ENCODE measurements at regions not wholly inside any gene's neighbourhood (a gene's known extent, or its start where the extent isn't known, plus 50 kb on each side); places are given as distances from the start of the nearest gene placed in this dataset.
A peak's percentile ranks its signal among the peaks of the same experiment; 100 is the strongest.

DNA sequence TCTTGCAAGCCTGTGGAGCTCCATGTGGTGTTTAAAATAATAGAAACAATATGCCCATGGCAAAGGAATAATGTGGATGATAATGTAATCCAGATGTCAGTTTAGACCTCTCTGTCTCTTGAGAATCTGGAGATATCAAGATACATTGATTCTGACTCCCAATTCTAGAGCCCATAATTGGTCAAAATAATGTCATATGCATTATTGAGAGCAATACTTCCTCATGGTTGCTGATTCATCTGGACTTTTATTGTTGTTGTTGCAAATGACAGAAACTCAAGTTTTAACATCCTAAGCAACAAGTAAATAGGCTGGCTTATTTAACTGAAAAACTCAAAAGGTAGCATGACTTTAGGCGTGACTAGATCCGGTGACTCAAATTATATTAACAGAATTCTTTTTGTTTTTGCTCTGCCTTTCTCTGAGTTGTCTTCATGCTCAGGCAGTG is 152.1 kb downstream of the PCSK1 start:
- no peak for DNase-seq (ENCODE audit: extremely low spot score)
- POLR2A ChIA-PET: no interaction called here
- CTCF ChIA-PET: interaction anchor here (1.0 to 1.1 kb wide), 2 partner anchors 10 to 54 kb away, joined by 4 read pairs; no protein-coding TSS in a partner anchor
- TF ChIP-seq CTCF (IDR thresholded peaks at IDR 0.05; ENCODE audit: control extremely low read depth, extremely low read depth, low read depth, missing control alignments): no peak

GRCh38 chr5:96279801-96280542 is 153.1 kb downstream of the PCSK1 start:
- TF ChIP-seq CTCF (IDR thresholded peaks at IDR 0.05; ENCODE audit: control extremely low read depth, extremely low read depth, low read depth, missing control alignments): no peak
- DNase-seq (ENCODE audit: extremely low spot score): peak; percentile 48
- ChIA-PET CTCF (interaction anchor here (0.9 kb wide), 1 partner anchor 38 kb away, joined by 3 read pairs; no protein-coding TSS in a partner anchor), POLR2A (no interaction called here)

DNA sequence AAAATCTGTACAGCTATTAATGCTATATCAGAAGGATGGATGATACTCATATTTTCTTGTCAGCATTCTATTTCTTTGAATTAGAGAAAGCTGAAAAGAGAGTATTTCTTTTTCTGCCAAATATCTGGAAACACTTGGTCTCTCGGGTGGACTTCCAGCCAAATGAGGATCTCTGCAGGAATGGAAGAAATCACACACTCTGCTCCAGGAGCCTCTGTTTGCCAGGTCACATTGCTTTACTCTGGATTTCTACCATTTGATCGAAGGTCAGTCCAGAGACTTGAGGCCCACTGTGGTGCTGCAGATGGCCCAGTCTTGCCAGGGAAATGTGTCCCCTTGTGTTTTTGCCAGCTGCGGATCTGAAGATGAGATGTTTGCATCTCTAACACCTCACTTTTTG is 154.1 kb downstream of the PCSK1 start:
- CTCF ChIA-PET: interaction anchor here (0.7 to 0.9 kb wide), 2 partner anchors 17 to 39 kb away, joined by 3 read pairs; no protein-coding TSS in a partner anchor
- POLR2A ChIA-PET: no interaction called here
- TF ChIP-seq CTCF (IDR thresholded peaks at IDR 0.05; ENCODE audit: control extremely low read depth, extremely low read depth, low read depth, missing control alignments): no peak
- DNase-seq (ENCODE audit: extremely low spot score): no peak

DNA sequence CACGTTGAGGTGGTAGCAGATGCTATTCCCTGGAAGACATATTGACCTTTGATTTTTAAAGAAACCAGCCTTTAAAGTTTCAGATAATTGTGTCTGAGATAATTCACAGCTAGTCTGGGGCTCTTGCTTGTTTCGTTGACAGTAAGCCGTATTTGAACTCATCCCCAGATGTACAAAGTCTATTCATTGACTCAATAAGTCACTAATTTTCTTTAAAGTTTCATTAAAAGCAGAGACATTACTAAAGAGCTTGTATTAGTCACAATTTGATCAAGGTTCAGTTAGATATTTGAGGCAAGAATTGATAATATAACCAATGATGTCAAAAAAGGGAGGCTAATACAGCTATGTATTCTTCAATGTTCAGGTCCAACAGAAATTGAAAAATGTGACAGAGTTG is 158.0 kb downstream of the PCSK1 start:
- ChIA-PET CTCF (interaction anchor here (0.7 to 3.0 kb wide), 11 partner anchors 10 to 108 kb away, joined by 3 to 14 read pairs (median 3); no protein-coding TSS in a partner anchor), POLR2A (no interaction called here)
- no peak for TF ChIP-seq CTCF (IDR thresholded peaks at IDR 0.05; ENCODE audit: control extremely low read depth, extremely low read depth, low read depth, missing control alignments)
- DNase-seq (ENCODE audit: extremely low spot score): no peak

DNA sequence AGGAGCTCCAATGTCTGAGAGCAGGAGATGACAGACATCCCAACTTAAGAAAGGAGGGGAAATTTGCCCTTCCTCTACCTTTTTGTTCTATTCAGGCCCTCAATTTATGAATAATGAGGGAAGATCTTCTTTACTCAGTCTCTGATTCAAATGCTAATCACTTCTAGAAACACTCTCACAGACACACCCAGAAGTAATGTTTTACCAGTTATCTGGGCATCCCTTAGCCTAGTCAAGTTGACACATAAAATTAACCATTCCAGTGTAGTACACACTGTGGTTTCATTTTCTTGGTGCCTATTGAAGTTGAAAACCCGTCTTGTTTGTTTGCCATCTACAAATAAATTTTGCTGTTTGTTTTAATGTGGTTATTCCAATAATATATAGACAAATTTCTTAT is 167.6 kb downstream of the PCSK1 start:
- ChIA-PET POLR2A (no interaction called here), CTCF (interaction anchor here (1.3 kb wide), 1 partner anchor 16 kb away, joined by 3 read pairs; no protein-coding TSS in a partner anchor)
- no peak for TF ChIP-seq CTCF (IDR thresholded peaks at IDR 0.05; ENCODE audit: control extremely low read depth, extremely low read depth, low read depth, missing control alignments)
- DNase-seq (ENCODE audit: extremely low spot score): no peak

DNA sequence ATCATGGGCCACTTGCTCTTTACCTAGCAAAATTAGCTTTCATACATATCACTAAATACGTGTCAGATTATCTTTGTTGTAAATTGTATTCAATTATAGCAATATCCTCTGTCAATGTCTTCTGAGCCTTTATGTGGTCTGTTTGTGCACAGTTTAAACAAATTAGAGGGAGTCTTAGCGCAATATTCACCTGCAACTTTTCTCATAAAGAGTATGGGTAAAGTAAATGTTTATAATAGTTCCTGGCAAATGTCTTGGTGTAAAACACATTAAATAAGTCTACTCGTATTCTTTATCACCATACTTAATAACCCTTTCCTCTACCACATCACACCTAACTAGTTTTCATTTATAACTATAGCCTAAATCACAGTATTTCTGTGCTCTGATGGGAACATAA is 169.0 kb downstream of the PCSK1 start:
- POLR2A ChIA-PET: no interaction called here

More for the DNA sequence above, 169.0 kb downstream of the PCSK1 start:
- no peak for DNase-seq (ENCODE audit: extremely low spot score)
- CTCF ChIA-PET: no interaction called here
- TF ChIP-seq CTCF (IDR thresholded peaks at IDR 0.05; ENCODE audit: control extremely low read depth, extremely low read depth, low read depth, missing control alignments): no peak
